GM06990 (cell line): ENCODE measurements at regions not wholly inside any gene's neighbourhood (a gene's known extent, or its start where the extent isn't known, plus 50 kb on each side); places are given as distances from the start of the nearest gene placed in this dataset.

Experiments used
- DNase-seq: peaks from one replicate; pipeline ENCODE4 v3.0.0-alpha.2; 2011; ENCODE audit not compliant: insufficient read length; ENCODE audit errors: extremely low read depth
- H3K27me3 ChIP-seq: replicated peaks from 2 replicates; pipeline ENCODE4 v1.6.0; 2011; ENCODE audit warnings: low read length; ENCODE audit not compliant: control insufficient read depth, insufficient read depth
- H3K36me3 ChIP-seq: 2 replicates; pipeline ENCODE4 v1.5.1; 2011; ENCODE audit warnings: low read length; ENCODE audit not compliant: control insufficient read depth, insufficient read depth
- H3K4me3 ChIP-seq: replicated peaks from 2 replicates; pipeline ENCODE4 v1.5.1; 2011; ENCODE audit warnings: low read depth, mild to moderate bottlenecking, control low read depth, low read length
- CTCF ChIP-seq: IDR thresholded peaks from 2 replicates; pipeline ENCODE4 v1.5.1; 2011; ENCODE audit warnings: low read length, control low read depth, mild to moderate bottlenecking, inconsistent platforms; ENCODE audit not compliant: insufficient read depth, poor library complexity, severe bottlenecking

GRCh38 chr9:100919506-100919905 is 109.0 kb upstream of the PLPPR1 start:
- no peaks in the 10 kb centered on the region for H3K27me3 ChIP-seq
- no peak for TF ChIP-seq CTCF
- no peaks in the 10 kb centered on the region for H3K36me3 ChIP-seq
- no peak for DNase-seq
- H3K4me3 ChIP-seq = no peak overlapping the region

GRCh38 chr9:100926366-100926765 is 102.2 kb upstream of the PLPPR1 start:
- TF ChIP-seq CTCF = no peak
- Histone ChIP-seq H3K4me3 (no peak overlapping the region), H3K27me3 (no peaks in the 10 kb centered on the region), H3K36me3 (no peaks in the 10 kb centered on the region)
- DNase-seq = no peak

- no peaks in the 10 kb centered on the region for H3K27me3 ChIP-seq
- no peaks in the 10 kb centered on the region for H3K36me3 ChIP-seq
- no peak for DNase-seq
- H3K4me3 ChIP-seq = no peak overlapping the region
- TF ChIP-seq CTCF = no peak
Observed at GRCh38 chr9:100927763-100928162, 100.8 kb upstream of the PLPPR1 start.

- no peak for DNase-seq
Observed at GRCh38 chr9:100933656-100934055, 94.9 kb upstream of the PLPPR1 start.

GRCh38 chr9:100937382-100937781 is 91.1 kb upstream of the PLPPR1 start:
- no peak for TF ChIP-seq CTCF

More at GRCh38 chr9:100933656-100934055, 94.9 kb upstream of the PLPPR1 start:
- TF ChIP-seq CTCF = no peak
- Histone ChIP-seq H3K27me3 (no peaks in the 10 kb centered on the region), H3K36me3 (no peaks in the 10 kb centered on the region), H3K4me3 (no peak overlapping the region)

GRCh38 chr9:100938507-100938906 is 90.0 kb upstream of the PLPPR1 start:
- DNase-seq = no peak
- no peak for TF ChIP-seq CTCF
- Histone ChIP-seq H3K4me3 (no peak overlapping the region), H3K27me3 (no peaks in the 10 kb centered on the region), H3K36me3 (no peaks in the 10 kb centered on the region)

More at GRCh38 chr9:100937382-100937781, 91.1 kb upstream of the PLPPR1 start:
- H3K36me3 ChIP-seq = no peaks in the 10 kb centered on the region
- H3K27me3 ChIP-seq = no peaks in the 10 kb centered on the region
- no peak overlapping the region for H3K4me3 ChIP-seq
- DNase-seq = no peak
